ENCODE measurements at regions not wholly inside any gene's neighbourhood (a gene's known extent, or its start where the extent isn't known, plus 50 kb on each side); places are given as distances from the start of the nearest gene placed in this dataset.
"Not testable (repeated sequence)": the region's sequence is repeated elsewhere in the genome, so short reads cannot be mapped to it uniquely, and the experiment has no call there.

GRCh38 chr2:156779416-156780120 is 343.4 kb downstream of the GPD2 start:
- ATAC-seq = no peak
- DNase-seq = no peak

GRCh38 chr2:156781677-156782076 is 345.5 kb downstream of the GPD2 start:
- not testable (repeated sequence) for ATAC-seq

GRCh38 chr2:156784020-156784701 is 348.0 kb downstream of the GPD2 start:
- ATAC-seq = no peak

More at GRCh38 chr2:156781677-156782076, 345.5 kb downstream of the GPD2 start:
- DNase-seq = not testable (repeated sequence)

GRCh38 chr2:156787517-156787916 is 351.3 kb downstream of the GPD2 start:
- no peak for ATAC-seq
- DNase-seq = no peak

More at GRCh38 chr2:156784020-156784701, 348.0 kb downstream of the GPD2 start:
- no peak for DNase-seq

- no peak for ATAC-seq
- no peak for DNase-seq
These were observed 354.3 kb downstream of the GPD2 start for GRCh38 chr2:156790343-156791037.

GRCh38 chr2:156792242-156792840 is 356.2 kb downstream of the GPD2 start:
- DNase-seq (no peak), ATAC-seq (no peak)

GRCh38 chr2:156797832-156798231 is 361.7 kb downstream of the GPD2 start:
- DNase-seq = no peak

GRCh38 chr2:156800065-156800653 is 364.0 kb downstream of the GPD2 start:
- DNase-seq (no peak), ATAC-seq (no peak)

More at GRCh38 chr2:156797832-156798231, 361.7 kb downstream of the GPD2 start:
- no peak for ATAC-seq

GRCh38 chr2:156800781-156801361 is 364.7 kb downstream of the GPD2 start:
- DNase-seq = no peak
- no peak for ATAC-seq

- no peak for ATAC-seq
- no peak for DNase-seq
These were observed 367.1 kb downstream of the GPD2 start for GRCh38 chr2:156803243-156803642.

- ATAC-seq (no peak), DNase-seq (no peak)
These were observed 367.8 kb downstream of the GPD2 start for GRCh38 chr2:156803967-156804366.

GRCh38 chr2:156810094-156810493 is 373.9 kb downstream of the GPD2 start:
- no peak for DNase-seq

GRCh38 chr2:156812496-156812895 is 376.3 kb downstream of the GPD2 start:
- ATAC-seq (no peak), DNase-seq (no peak)

More at GRCh38 chr2:156810094-156810493, 373.9 kb downstream of the GPD2 start:
- no peak for ATAC-seq

GRCh38 chr2:156817430-156817829 is 381.3 kb downstream of the GPD2 start:
- ATAC-seq (no peak), DNase-seq (no peak)

GRCh38 chr2:156818221-156818620 is 382.0 kb downstream of the GPD2 start:
- no peak for DNase-seq
- ATAC-seq = no peak

GRCh38 chr2:156818944-156819343 is 382.8 kb downstream of the GPD2 start:
- DNase-seq (no peak), ATAC-seq (no peak)

- DNase-seq (no peak), ATAC-seq (no peak)
These were observed 390.3 kb downstream of the GPD2 start for GRCh38 chr2:156826341-156826933.

- no peak for ATAC-seq
- no peak for DNase-seq
These were observed 398.3 kb downstream of the GPD2 start for GRCh38 chr2:156834431-156834830.

- ATAC-seq (no peak), DNase-seq (no peak)
These were observed 401.6 kb downstream of the GPD2 start for GRCh38 chr2:156837635-156838370.

GRCh38 chr2:156841321-156841720 is 405.1 kb downstream of the GPD2 start:
- ATAC-seq (no peak), DNase-seq (no peak)

Data from stimulated activated naive CD8-positive, alpha-beta T cell treated with anti-CD3 and anti-CD28 coated beads, Interleukin-15, Interleukin-2, amounts not matched to agents 100 U/mL and 50 U/mL, for 24 hours (primary cell).